DMS53 treated with DMSO at 0.1 percent for 48 hours (cell line): ENCODE measurements at regions not wholly inside any gene's neighbourhood (a gene's known extent, or its start where the extent isn't known, plus 50 kb on each side); places are given as distances from the start of the nearest gene placed in this dataset.
"Not testable (repeated sequence)": the region's sequence is repeated elsewhere in the genome, so short reads cannot be mapped to it uniquely, and the experiment has no call there.

Source experiments
- DNase-seq: peaks from one replicate; lab custom pipeline; 2025; ENCODE audit not compliant: unreplicated experiment; lab: John Stamatoyannopoulos, UW

DNA sequence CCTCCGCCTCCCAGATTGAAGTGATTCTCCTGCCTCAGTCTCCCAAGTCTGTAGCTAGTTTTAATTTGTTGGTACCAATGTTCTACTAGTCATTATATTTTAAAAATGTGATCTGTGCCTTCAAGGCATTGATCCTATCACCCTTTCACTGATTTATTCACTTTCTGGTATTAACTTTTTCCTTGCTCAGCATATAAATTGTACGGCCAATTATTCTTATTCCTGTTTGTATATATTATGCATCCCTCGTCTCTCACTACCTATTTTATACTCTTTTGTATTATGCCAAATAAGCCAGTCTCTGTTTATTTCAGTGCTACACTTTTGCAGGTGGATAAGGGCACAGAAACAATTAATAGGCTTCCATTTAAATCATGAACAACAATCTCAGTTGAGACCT lies 620.2 kb upstream of the BCHE start:
- no peak for DNase-seq

DNA sequence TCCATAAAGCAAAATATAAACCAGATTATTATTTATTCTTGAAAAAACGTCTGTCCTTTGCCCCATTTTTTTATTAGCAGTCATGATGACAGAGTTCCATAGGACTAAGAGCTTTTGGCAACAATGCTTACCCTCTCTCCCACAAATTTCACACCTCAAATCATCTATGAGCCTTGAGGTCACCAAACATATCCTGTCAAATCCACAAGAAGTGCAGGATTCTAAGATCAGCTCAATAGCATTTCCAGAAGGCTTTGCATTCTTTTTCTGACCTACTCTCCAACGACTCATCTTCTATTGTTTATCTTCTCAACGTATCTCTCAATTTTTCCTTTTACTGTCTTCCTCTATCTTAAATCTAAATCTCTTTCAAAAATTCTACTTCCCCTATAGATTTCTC lies 619.1 kb upstream of the BCHE start:
- DNase-seq: no peak

DNA sequence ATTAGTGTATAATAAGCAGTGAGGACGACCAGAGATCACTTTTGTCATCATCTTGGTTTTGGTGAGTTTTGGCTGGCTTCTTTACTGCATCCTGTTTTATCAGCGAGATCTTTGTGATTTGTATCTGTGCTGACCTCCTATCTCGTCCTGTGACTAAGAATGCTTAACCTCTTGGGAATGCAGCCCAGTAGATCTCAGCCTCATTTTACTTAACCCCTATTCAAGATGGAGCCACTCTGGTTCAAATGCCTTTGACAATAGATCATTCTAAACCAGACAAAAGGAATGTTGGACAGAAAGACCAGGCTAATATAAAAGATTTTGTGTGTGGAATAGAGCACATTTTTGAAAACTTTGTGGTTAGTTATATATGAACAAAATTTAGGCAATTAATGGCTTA lies 618.5 kb upstream of the BCHE start:
- no peak for DNase-seq

DNA sequence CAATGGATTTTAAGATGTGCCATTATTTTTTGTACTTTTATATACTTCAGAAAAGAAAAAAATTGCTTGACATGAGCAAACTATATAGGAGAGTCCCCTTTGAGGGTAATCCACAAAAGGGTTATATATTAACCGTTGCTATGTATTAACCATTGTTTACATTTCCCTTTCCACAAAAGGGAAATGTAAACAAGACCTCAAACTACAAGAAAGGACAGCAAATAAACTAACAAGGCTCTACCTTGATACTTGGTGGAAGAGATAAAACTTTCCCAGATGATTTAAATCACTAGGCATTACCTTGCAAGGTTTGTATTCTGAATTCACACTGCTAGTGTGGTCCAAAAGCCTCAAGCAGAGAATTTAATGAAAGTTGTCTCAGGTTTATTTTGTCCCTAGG lies 616.3 kb upstream of the BCHE start:
- peak; percentile 72 for DNase-seq

DNA sequence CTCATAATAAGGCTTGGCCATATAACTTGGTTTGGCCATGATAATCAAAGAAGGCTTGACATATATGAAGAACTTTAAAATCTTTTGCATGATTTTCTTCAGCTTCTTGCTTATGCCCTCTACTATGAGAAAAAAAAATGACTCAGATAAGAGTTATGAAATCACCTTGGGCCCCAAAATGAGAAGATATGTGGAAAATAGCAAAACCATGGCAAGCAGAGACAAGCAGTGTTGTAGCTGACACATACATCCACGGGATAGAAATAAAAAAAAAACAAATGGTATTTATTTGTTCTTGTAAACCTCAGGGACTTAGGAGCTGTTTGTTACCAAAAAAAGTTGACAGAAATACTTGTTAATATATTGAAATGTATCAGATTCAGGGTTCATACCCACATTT lies 614.8 kb upstream of the BCHE start:
- no peak for DNase-seq

DNA sequence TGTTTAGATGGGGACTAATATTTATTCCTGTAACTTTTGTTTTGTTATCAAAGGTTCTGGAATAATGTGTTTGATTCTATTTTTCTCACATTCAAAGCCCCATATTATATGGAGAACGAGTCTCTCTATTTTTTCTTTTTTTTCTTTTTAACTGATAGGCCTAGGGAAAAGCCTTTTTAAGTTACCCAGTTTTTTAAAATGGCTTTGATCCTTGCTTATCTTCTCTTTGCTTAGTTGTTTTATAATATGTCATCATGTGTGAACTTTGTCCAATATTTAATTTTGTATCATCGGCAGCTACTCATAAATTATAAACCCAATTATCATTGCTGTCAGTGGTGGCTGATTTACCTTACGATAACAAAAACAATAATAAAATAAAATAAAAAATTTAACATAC lies 610.3 kb upstream of the BCHE start:
- no peak for DNase-seq

DNA sequence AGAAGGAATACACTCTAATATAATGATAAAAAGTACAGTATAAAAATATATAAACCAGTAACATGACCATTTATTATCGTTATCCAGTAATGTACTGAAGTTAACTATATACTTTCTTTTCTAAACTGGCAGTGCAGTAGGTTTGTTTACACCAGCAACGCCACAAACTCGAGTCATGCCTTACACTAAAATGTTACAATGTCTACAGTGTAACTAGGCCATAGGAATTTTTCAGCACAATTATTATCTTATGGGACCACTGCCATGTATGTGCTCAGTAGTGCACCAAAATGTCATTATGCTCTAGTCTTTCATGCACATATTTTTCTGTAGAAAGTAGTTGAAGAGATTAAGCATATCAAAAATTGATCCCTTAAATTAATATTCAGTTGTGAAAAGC lies 609.8 kb upstream of the BCHE start:
- DNase-seq: no peak

DNA sequence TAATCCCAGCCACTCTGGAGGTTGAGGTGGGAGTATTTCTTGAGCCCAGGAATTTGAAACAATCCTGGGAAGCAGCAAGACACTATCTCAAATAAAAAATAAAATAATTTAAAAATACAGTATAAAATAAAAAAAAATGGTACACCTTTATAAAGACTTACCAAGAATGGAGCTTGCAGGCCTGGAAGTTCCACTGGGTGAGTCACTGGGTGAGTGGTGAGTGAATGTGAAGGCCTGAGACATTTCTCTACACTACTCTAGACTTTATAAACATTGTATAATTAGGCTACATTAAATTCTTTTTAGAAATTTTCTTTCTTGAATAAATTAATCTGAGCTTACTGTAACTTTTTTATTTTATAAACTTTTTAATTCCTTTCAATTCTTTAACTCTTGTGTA lies 609.1 kb upstream of the BCHE start:
- DNase-seq: no peak

DNA sequence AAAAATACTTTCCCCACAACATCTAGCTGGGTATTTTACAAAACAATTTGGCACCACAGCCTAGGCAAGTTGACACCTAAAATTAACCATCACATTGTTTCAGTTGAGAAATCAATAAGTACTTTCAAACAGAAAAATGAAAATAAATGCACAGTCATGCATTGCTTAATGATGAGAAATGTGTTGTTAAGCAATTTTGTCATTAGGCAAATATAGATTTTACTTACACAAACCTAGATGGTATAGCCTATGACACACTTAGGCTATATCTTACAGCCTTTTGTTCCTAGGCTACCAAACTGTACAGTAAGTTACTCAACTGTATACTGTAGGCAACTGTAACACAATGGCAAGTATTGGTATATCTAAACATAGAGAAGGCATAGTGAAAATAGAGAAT lies 608.6 kb upstream of the BCHE start:
- DNase-seq: no peak

DNA sequence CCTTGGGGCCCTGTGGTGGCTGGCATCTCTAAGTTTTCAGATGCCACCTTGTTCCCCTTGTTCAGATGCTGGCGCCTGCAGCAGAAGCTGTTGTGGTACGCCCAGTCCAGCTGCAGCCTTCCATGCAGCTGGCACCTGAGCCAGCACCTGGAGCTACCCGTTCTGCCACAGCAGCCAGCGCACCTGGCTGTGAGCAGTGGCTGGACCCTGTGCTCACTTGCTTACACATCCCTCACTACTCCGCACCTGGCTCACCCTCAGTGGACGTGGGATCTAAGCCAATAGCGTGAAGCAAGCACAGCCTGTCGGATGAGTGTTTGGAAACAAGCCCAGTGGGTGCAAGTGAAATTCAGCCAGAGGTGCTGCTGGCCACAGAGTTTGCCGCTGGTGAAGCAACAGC lies 607.5 kb upstream of the BCHE start:
- peak; percentile 71 for DNase-seq

DNA sequence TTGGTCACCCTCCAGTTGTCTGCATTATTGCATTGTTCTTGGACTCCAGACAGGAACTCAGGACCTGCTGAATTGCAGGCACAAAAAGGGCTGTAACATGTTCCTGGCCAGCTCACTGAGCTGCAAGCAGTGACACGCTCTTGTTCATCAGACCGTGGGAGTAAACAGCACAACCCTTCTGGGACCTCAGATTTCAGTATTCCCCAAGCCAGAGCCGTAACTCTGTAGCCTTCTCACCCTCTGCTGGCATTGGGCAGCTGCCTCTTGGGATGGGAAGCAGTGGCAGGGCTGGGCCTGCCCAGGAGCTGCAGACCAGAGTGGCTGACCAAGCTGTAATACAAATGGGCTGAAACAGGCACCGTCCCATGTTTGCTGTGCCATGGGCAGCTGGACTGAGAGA lies 607.1 kb upstream of the BCHE start:
- DNase-seq: peak; percentile 49

DNA sequence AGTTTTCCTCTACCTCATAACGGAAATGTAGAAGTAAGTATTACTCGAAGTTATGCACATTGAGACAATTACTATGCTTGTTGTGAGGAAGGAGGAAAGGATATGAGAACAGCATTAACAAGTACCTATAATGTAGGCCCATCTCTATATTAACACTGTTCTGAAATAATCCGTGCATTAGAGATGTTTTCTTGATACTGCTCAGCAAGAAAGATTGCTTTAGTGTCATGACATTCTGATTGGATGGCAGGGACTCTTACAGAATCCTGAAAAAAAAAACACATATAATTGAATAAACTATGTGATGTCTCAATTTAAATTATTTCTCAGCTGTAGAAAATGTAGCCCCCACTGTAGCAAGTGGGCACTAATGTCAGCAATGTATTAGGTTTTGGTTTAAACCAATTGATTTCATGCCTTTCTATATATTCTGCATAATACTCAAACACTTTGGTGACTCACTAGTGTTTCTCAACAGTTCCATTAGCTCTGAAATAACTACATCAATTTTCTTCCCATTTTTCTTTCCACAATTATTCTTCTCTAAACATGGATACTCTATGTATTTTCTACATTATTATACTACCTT lies 598.3 kb upstream of the BCHE start:
- no peak for DNase-seq

DNA sequence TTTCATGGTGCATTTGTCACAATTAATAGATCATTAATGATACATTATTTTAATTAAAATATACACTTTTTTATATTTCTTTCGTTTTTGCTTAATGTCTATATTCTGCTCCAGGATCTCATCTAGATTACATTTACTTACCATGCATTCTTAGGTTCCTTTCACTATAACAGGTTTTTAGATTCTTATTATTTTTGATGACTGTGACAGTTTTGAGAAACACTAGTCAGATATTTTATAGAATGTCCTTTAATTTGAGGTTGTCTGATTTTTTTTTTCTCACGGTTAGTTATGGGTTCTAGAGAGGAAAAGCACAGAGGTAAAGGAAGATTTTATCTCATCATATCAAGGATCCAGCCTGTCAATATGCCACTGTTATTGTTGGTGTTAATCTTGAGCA lies 595.8 kb upstream of the BCHE start:
- no peak for DNase-seq

DNA sequence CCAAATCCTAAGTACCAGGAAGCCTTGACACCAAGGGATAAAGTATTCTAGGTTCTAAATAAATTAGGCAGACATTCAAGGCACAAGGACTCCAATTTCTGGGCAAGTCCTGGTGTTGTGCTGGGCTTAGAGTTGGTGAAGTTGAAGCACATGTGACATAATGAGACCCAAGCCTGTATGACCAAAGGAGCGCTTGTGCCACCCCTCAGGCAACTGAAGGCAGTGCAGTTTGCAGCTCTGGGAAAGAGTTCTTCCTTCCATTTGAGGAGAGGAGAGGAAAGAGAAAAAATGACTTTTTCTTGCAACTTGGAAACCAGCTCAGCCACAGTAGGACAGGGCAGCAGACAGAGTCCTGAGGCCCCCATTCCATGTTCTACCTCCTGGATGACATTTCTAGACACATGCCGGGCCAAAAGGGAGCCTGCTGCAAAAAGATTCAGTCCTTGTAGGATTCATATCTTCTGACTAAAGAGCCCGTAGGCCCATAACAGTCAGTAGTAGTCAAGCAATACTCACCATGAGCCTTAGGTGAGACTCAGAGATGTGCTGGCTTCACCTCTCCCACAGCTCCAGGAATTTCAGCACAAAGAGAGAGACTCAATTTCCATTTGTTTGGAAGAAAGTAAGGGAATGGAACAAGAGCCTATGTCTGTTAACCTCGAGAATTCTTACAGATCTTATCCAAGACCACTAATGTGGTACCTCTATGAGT lies 588.8 kb upstream of the BCHE start:
- no peak for DNase-seq

DNA sequence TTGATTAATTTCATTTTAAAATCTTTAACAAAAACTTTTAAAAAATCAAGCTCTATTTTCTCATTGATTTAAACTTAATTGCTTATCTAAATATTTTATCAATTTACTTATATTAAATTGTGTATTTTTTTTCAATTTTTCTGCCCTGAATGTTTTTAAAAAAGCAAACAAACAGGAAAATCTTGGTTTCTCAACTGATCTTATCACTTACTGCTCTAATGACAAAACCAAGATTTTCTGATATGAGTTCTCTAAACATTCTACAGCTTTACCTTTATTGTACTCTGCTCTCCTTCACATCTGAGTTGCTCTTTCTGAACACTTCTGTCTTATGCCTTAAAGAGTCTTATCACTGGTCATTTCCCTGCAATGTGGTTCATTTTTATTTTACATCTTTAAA lies 587.8 kb upstream of the BCHE start:
- DNase-seq: no peak

DNA sequence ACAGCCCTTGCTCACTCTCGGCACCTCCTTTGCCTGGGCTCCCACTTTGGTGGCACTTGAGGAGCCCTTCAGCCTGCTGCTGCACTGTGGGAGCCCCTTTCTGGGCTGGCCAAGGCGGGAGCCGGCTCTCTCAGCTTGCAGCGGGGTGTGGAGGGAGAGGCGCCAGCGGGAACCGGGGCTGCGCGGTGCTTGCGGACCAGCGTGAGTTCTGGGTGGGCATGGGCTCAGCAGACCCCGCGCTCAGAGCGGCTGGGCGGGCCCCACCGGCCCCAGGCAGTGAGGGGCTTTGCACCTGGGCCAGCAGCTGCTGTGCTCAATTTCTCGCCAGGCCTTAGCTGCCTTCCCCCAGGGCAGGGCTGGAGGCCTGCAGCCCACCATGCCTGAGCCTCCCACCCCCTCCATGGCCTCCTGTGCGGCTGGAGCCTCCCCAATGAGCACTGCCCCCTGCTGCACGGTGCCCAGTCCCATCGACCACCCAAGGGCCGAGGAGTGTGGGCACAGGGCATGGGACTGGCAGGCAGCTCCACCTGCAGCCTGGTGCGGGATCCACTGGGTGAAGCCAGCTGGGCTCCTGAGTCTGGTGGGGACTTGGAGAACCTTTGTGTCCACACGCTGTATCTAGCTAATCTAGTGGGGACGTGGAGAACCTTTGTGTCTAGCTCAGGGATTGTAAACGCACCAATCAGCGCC lies 586.7 kb upstream of the BCHE start:
- DNase-seq: not testable (repeated sequence)

DNA sequence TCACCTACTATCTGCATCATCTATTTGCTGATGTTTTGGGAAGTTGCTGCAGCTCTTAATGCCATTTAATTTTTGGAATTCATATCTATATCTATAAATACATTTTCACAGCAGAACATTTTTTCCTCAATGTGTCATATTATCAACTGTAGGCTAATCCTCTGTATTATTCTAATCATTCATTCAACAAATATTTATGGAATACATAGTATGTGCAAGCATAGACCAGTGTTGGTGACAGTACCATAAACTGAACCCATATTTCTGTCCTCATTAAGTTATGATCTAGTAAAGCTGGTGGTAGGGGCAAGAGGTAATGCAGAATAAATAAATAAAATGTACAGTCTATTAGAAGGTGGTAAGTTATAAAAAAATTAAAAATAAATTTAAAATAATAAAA lies 585.3 kb upstream of the BCHE start:
- DNase-seq: no peak

DNA sequence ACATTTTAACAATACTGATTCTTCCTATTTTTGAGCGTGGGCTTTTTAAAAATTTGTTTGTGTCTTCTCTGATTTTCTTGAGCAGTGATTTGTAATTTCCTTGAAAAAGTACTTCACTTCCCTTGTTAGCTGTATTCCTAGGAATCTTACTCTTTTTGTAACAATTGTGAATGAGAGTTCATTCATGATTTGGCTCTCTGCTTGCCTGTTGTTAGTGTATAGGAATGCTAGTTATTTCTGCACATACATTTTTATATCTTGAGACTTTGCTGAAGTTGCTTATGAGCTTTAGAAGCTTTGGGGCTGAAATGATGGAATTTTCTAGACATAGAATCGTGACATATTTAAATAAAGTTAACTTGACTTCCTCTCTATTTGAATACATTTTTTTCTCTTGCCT lies 582.8 kb upstream of the BCHE start:
- DNase-seq: no peak

DNA sequence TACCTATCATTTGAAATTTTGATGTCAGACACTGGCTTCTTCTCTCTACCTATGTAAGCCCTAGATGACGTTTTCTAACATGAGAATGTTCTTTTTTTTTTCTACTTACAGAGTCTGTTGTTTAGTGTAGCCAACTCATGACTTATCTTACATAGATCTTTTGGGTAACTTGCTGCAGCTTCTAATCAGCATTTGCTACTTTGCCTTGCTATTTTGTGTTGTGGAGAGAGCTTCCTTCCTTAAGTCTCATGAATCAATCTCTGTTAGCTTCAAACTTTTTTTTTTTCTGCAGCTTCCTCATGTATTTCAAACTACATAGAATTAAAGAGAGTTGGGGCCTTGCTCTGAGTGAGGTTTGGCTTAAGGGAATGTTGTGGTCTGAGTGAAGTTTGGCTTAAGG lies 568.7 kb upstream of the BCHE start:
- no peak for DNase-seq

DNA sequence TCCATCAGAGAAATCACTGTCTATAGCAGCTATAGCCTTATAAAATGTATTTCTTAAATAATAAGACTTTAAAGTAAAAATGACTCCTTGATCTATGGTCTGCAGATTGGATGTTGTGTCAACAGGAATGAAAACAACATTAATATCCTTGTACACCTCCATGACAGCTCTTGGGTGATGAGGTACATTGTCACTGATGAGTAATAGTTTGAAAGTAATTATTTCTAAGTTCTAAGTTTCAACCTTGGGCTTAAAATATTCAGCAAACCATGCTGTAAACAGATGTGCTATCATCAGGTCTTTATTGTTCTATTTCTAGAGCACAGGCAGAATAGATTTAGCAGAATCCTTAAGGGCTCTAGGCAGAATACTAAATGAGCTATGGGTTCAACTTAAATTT lies 568.2 kb upstream of the BCHE start:
- no peak for DNase-seq

DNA sequence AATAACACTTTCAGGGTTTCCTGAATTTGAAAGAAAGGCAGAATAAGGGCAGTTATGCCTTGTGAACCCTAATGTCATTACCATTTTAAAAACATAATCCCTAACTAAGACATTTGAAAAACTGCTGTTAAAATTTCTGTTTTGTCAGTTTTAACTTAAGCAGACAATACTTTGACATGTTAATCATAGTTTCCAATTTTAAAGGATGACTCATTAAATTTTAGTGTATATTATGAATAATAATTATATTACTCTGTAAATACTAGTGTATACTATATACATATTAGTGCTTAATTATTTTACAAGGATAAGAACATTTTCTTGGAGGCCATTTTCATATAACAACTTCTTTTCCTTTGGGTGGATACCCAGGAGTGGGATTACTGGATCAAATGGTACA lies 553.1 kb upstream of the BCHE start:
- DNase-seq: no peak

DNA sequence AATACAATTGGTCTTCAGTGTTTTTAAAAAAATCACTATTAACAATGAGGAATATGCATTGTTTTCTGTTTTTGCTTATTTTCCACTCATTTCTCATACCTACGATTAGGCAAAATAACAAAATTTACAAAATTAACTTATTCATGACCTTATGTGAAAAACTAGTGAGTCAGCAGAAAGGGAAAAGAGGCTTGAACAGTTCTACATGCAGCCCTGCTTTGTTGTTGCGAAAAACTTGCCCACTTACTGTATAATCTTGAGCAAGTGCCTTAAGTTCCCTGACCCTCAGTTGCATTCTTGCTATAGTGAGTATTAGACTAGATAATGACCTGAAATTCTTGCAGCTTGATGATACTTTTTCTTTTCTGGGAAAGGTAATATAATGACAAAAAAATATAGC lies 551.1 kb upstream of the BCHE start:
- DNase-seq: no peak
